Mesendoderm (in vitro differentiated cells): ENCODE measurements at regions not wholly inside any gene's neighbourhood (a gene's known extent, or its start where the extent isn't known, plus 50 kb on each side); places are given as distances from the start of the nearest gene placed in this dataset.

ENCODE experiments used
- DNase-seq: peaks from one replicate; pipeline ENCODE4 v3.0.0; 2013
- H2AK5ac ChIP-seq: 2 replicates; pipeline ENCODE4 v1.6.1; 2013; ENCODE audit warnings: low read length, inconsistent platforms
- H2BK120ac ChIP-seq: 2 replicates; pipeline ENCODE4 v1.6.1; 2013; ENCODE audit warnings: low read depth, mild to moderate bottlenecking, low read length, moderate library complexity, mixed read lengths
- H2BK15ac ChIP-seq: replicated peaks from 2 replicates; pipeline ENCODE4 v1.6.1; 2013; ENCODE audit warnings: low read depth, mild to moderate bottlenecking, moderate library complexity
- H2BK5ac ChIP-seq: 2 replicates; pipeline ENCODE4 v1.6.1; 2013; ENCODE audit warnings: low read length, inconsistent platforms
- H3K18ac ChIP-seq: 2 replicates; pipeline ENCODE4 v1.6.1; 2013; ENCODE audit warnings: mild to moderate bottlenecking, low read length, mixed read lengths
- H3K23ac ChIP-seq: one replicate; pipeline ENCODE4 v1.6.1; 2013; ENCODE audit warnings: low read length
- H3K27ac ChIP-seq: 2 replicates; pipeline ENCODE4 v1.5.1; 2013; ENCODE audit warnings: low read depth, mild to moderate bottlenecking, inconsistent platforms, low read length, moderate library complexity
- H3K27me3 ChIP-seq: 2 replicates; pipeline ENCODE4 v1.6.1; 2013; ENCODE audit warnings: low read length, control low read depth, mild to moderate bottlenecking, inconsistent platforms; ENCODE audit not compliant: insufficient read depth, poor library complexity
- H3K36me3 ChIP-seq: 2 replicates; pipeline ENCODE4 v1.6.1; 2013; ENCODE audit warnings: low read length, inconsistent platforms; ENCODE audit not compliant: control insufficient read depth, insufficient read depth
- H3K4ac ChIP-seq: one replicate; pipeline ENCODE4 v1.6.1; 2013; ENCODE audit warnings: low read depth, mild to moderate bottlenecking, low read length, moderate library complexity
- H3K4me1 ChIP-seq: 2 replicates; pipeline ENCODE4 v1.6.1; 2013; ENCODE audit warnings: low read depth, low read length, inconsistent platforms; ENCODE audit not compliant: control insufficient read depth
- H3K4me2 ChIP-seq: 2 replicates; pipeline ENCODE4 v1.6.1; 2013; ENCODE audit warnings: low read length
- H3K4me3 ChIP-seq: 2 replicates; pipeline ENCODE4 v1.5.1; 2013; ENCODE audit warnings: mild to moderate bottlenecking, low read length
- H3K56ac ChIP-seq: one replicate; pipeline ENCODE4 v1.6.1; 2013; ENCODE audit warnings: low read length
- H3K79me1 ChIP-seq: 2 replicates; pipeline ENCODE4 v1.6.1; 2013; ENCODE audit warnings: low read length, inconsistent platforms
- H3K79me2 ChIP-seq: 2 replicates; pipeline ENCODE4 v1.6.1; 2013; ENCODE audit warnings: mild to moderate bottlenecking, low read length; ENCODE audit not compliant: control insufficient read depth, insufficient read depth
- H3K9ac ChIP-seq: 2 replicates; pipeline ENCODE4 v1.6.1; 2013; ENCODE audit warnings: low read length, inconsistent platforms
- H4K5ac ChIP-seq: one replicate; pipeline ENCODE4 v1.6.1; 2013; ENCODE audit warnings: low read length
- H4K8ac ChIP-seq: one replicate; pipeline ENCODE4 v1.6.1; 2013; ENCODE audit warnings: low read depth, mild to moderate bottlenecking, control low read depth, low read length, moderate library complexity
- WGBS: extraction: QIAGEN DNeasy Blood & Tissue Kit; methylation state at CpG from one replicate; pipeline ENCODE4 v1.1.7; 2013; ENCODE audit warnings: low lambda C conversion rate, missing lambda C conversion rate; ENCODE audit not compliant: insufficient coverage; ENCODE audit errors: extremely low coverage; 5-methylcytosine and 5-hydroxymethylcytosine counted together

- no peak overlapping the region for H2BK15ac ChIP-seq
- H3K79me1 ChIP-seq = no peaks in the 10 kb centered on the region
- H3K23ac ChIP-seq = no peak overlapping the region
- H3K79me2 ChIP-seq = no peaks in the 10 kb centered on the region
- H2BK5ac ChIP-seq = no peak overlapping the region
- H3K27me3 ChIP-seq = no peaks in the 10 kb centered on the region
- DNase-seq = no peak
- no peak overlapping the region for H3K56ac ChIP-seq
- no peak overlapping the region for H3K4me2 ChIP-seq
- H3K4me3 ChIP-seq = no peak overlapping the region
- H3K36me3 ChIP-seq = no peaks in the 10 kb centered on the region
- H2AK5ac ChIP-seq = no peak overlapping the region
- no peak overlapping the region for H3K18ac ChIP-seq
- H3K4ac ChIP-seq = no peak overlapping the region
- no peak overlapping the region for H4K5ac ChIP-seq
- no CpG with 5 or more reads among the region's 4 CpGs for WGBS
- H3K27ac ChIP-seq = no peak overlapping the region
- no peaks in the 10 kb centered on the region for H3K4me1 ChIP-seq
- no peak overlapping the region for H3K9ac ChIP-seq
- H4K8ac ChIP-seq = no peak overlapping the region
- H2BK120ac ChIP-seq = no peak overlapping the region
Observed at GRCh38 chr18:24674200-24674599, 213.8 kb downstream of the HRH4 start.

- Histone ChIP-seq H2AK5ac (no peak overlapping the region), H3K36me3 (no peaks in the 10 kb centered on the region), H4K5ac (no peak overlapping the region), H3K4me1 (no peaks in the 10 kb centered on the region), H3K23ac (no peak overlapping the region), H3K56ac (no peak overlapping the region), H3K9ac (no peak overlapping the region), H3K79me1 (no peaks in the 10 kb centered on the region), H2BK15ac (no peak overlapping the region), H3K79me2 (no peaks in the 10 kb centered on the region), H3K4me2 (no peak overlapping the region), H3K18ac (no peak overlapping the region), H3K27me3 (no peaks in the 10 kb centered on the region), H3K4ac (no peak overlapping the region), H2BK5ac (no peak overlapping the region), H4K8ac (no peak overlapping the region), H3K4me3 (no peak overlapping the region), H3K27ac (no peak overlapping the region), H2BK120ac (no peak overlapping the region)
- no CpG with 5 or more reads among the region's 3 CpGs for WGBS
- no peak for DNase-seq
Observed at GRCh38 chr18:24674605-24675004, 214.2 kb downstream of the HRH4 start.

- no peak overlapping the region for H3K4ac ChIP-seq
- H3K18ac ChIP-seq = no peak overlapping the region
- H2AK5ac ChIP-seq = no peak overlapping the region
- H2BK15ac ChIP-seq = no peak overlapping the region
- WGBS = no CpG with 5 or more reads among the region's 1 CpG
- no peaks in the 10 kb centered on the region for H3K79me2 ChIP-seq
- no peak overlapping the region for H3K9ac ChIP-seq
- H3K36me3 ChIP-seq = no peaks in the 10 kb centered on the region
- H3K27me3 ChIP-seq = no peaks in the 10 kb centered on the region
- H3K4me1 ChIP-seq = no peaks in the 10 kb centered on the region
- no peak overlapping the region for H3K4me2 ChIP-seq
- no peak overlapping the region for H3K4me3 ChIP-seq
- no peak for DNase-seq
- H3K23ac ChIP-seq = no peak overlapping the region
- no peak overlapping the region for H4K8ac ChIP-seq
- H3K56ac ChIP-seq = no peak overlapping the region
- H4K5ac ChIP-seq = no peak overlapping the region
- H3K27ac ChIP-seq = no peak overlapping the region
- H2BK5ac ChIP-seq = no peak overlapping the region
- no peak overlapping the region for H2BK120ac ChIP-seq
- H3K79me1 ChIP-seq = no peaks in the 10 kb centered on the region
Observed at GRCh38 chr18:24677011-24677410, 216.6 kb downstream of the HRH4 start.

GRCh38 chr18:24678107-24678506 is 217.7 kb downstream of the HRH4 start:
- Histone ChIP-seq H3K56ac (no peak overlapping the region), H2BK5ac (no peak overlapping the region), H3K27ac (no peak overlapping the region), H3K79me2 (no peaks in the 10 kb centered on the region), H2BK120ac (no peak overlapping the region), H3K9ac (no peak overlapping the region), H3K4me2 (no peak overlapping the region), H3K23ac (no peak overlapping the region), H4K8ac (no peak overlapping the region), H3K4me1 (no peaks in the 10 kb centered on the region), H3K4me3 (no peak overlapping the region), H3K79me1 (no peaks in the 10 kb centered on the region), H3K4ac (no peak overlapping the region), H2AK5ac (no peak overlapping the region), H3K27me3 (no peaks in the 10 kb centered on the region), H3K36me3 (no peaks in the 10 kb centered on the region), H3K18ac (no peak overlapping the region), H2BK15ac (no peak overlapping the region), H4K5ac (no peak overlapping the region)
- no CpG with 5 or more reads among the region's 1 CpG for WGBS
- DNase-seq = no peak

- H3K4me1 ChIP-seq = no peaks in the 10 kb centered on the region
- no peak overlapping the region for H3K18ac ChIP-seq
- H2AK5ac ChIP-seq = no peak overlapping the region
- no peaks in the 10 kb centered on the region for H3K36me3 ChIP-seq
- H3K23ac ChIP-seq = no peak overlapping the region
- H4K8ac ChIP-seq = no peak overlapping the region
- H3K27me3 ChIP-seq = no peaks in the 10 kb centered on the region
- no peak overlapping the region for H2BK15ac ChIP-seq
- H3K4me2 ChIP-seq = no peak overlapping the region
- H2BK5ac ChIP-seq = no peak overlapping the region
- H3K79me2 ChIP-seq = no peaks in the 10 kb centered on the region
- H3K27ac ChIP-seq = no peak overlapping the region
- H3K9ac ChIP-seq = no peak overlapping the region
- no peaks in the 10 kb centered on the region for H3K79me1 ChIP-seq
- H3K56ac ChIP-seq = no peak overlapping the region
- H3K4ac ChIP-seq = no peak overlapping the region
- H2BK120ac ChIP-seq = no peak overlapping the region
- DNase-seq = no peak
- H4K5ac ChIP-seq = no peak overlapping the region
- H3K4me3 ChIP-seq = no peak overlapping the region
- WGBS = no CpG with 5 or more reads among the region's 3 CpGs
Observed at GRCh38 chr18:24678626-24679025, 218.2 kb downstream of the HRH4 start.

- no peak overlapping the region for H2BK120ac ChIP-seq
- no peak overlapping the region for H3K27ac ChIP-seq
- no CpG with 5 or more reads among the region's 4 CpGs for WGBS
Observed at GRCh38 chr18:24679062-24679461, 218.6 kb downstream of the HRH4 start.

More at GRCh38 chr18:24679062-24679461, 218.6 kb downstream of the HRH4 start:
- H3K4me3 ChIP-seq = no peak overlapping the region
- no peak for DNase-seq
- no peaks in the 10 kb centered on the region for H3K79me2 ChIP-seq
- H3K79me1 ChIP-seq = no peaks in the 10 kb centered on the region
- no peak overlapping the region for H3K9ac ChIP-seq
- H3K18ac ChIP-seq = no peak overlapping the region
- H3K56ac ChIP-seq = no peak overlapping the region
- no peak overlapping the region for H4K5ac ChIP-seq
- no peak overlapping the region for H3K4me2 ChIP-seq
- no peak overlapping the region for H2AK5ac ChIP-seq
- no peaks in the 10 kb centered on the region for H3K4me1 ChIP-seq
- H3K27me3 ChIP-seq = no peaks in the 10 kb centered on the region
- H3K4ac ChIP-seq = no peak overlapping the region
- H3K23ac ChIP-seq = no peak overlapping the region
- no peak overlapping the region for H2BK15ac ChIP-seq
- no peak overlapping the region for H2BK5ac ChIP-seq
- no peaks in the 10 kb centered on the region for H3K36me3 ChIP-seq
- H4K8ac ChIP-seq = no peak overlapping the region
